ENCODE measurements at regions not wholly inside any gene's neighbourhood (a gene's known extent, or its start where the extent isn't known, plus 50 kb on each side); places are given as distances from the start of the nearest gene placed in this dataset.

DNA sequence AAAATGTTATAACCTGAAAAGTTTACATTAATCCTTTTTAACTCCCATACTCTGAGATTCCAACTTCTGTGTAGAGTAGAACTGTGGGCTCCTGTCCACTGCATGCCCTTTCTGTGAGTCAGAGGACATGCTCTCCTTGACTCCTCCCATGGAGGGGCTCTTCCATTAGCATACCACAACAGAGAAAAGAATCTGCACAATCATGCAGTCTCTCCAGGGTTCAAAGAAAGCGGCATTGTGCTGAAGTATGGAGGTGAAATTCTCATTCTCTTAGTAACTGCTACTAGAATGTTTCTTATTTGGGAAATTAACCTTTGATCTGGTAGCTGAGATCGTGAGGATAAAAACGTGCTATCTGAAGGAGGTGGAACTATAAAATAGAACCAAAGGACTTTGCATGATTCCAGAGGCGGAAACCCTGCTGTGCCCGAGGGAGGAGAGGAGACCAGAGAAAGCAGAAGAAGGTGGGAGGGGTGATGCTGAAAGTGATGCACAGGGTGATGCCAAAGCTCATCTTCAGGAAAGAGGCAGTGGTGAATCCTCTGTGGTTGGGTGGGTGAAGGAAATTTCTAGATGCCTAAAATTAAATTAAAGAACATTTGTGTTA, 202.2 kb upstream of the PCSK2 start:
- Histone ChIP-seq H3K9ac (ENCODE audit: low read depth in 1 of 3, low read length in 3 of 3) (no peak overlapping the region), H3K4me3 (ENCODE audit: low read length in 3 of 3) (no peak overlapping the region), H3K27me3 (ENCODE audit: control insufficient read depth in 3 of 3, insufficient read depth in 3 of 3, low read length in 3 of 3) (no peaks in the 10 kb centered on the region), H3K36me3 (ENCODE audit: control insufficient read depth in 3 of 3, insufficient read depth in 3 of 3, low read length in 3 of 3) (no peaks in the 10 kb centered on the region), H3K9me3 (ENCODE audit: control insufficient read depth in 3 of 3, low read length in 3 of 3) (no peaks in the 10 kb centered on the region), H3K27ac (ENCODE audit: low read depth, low read length) (no peak overlapping the region), H3K4me1 (ENCODE audit: control insufficient read depth in 3 of 3, insufficient read depth in 3 of 3, low read length in 3 of 3) (no peaks in the 10 kb centered on the region)

GRCh38 chr20:17026346-17026745, 200.5 kb upstream of the PCSK2 start:
- Histone ChIP-seq H3K27ac (ENCODE audit: low read depth, low read length) (no peak overlapping the region), H3K36me3 (ENCODE audit: control insufficient read depth in 3 of 3, insufficient read depth in 3 of 3, low read length in 3 of 3) (no peaks in the 10 kb centered on the region), H3K4me1 (ENCODE audit: control insufficient read depth in 3 of 3, insufficient read depth in 3 of 3, low read length in 3 of 3) (no peaks in the 10 kb centered on the region), H3K4me3 (ENCODE audit: low read length in 3 of 3) (no peak overlapping the region), H3K27me3 (ENCODE audit: control insufficient read depth in 3 of 3, insufficient read depth in 3 of 3, low read length in 3 of 3) (no peaks in the 10 kb centered on the region), H3K9ac (ENCODE audit: low read depth in 1 of 3, low read length in 3 of 3) (no peak overlapping the region), H3K9me3 (ENCODE audit: control insufficient read depth in 3 of 3, low read length in 3 of 3) (no peaks in the 10 kb centered on the region)

DNA sequence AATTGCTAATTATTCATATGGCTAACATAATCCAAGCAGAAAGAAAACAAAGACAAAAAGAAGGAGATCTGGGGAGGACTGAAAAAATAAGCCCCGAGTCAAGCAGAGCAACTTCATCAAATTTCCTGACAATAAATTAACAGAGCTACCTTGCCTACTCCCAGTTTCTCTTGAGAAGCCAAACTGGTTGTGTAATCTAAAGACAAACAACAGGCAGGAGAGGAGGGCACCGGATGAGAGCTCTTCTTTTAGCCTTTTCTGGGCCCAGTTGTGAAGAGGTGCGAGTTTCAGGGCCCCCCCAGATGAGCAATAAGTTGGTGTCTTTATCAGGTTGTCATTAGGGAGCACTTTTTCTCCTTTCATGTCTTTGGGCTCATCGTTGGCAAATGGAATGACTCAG, 197.1 kb upstream of the PCSK2 start:
- Histone ChIP-seq H3K27me3 (ENCODE audit: control insufficient read depth in 3 of 3, insufficient read depth in 3 of 3, low read length in 3 of 3) (no peaks in the 10 kb centered on the region), H3K9ac (ENCODE audit: low read depth in 1 of 3, low read length in 3 of 3) (no peak overlapping the region), H3K9me3 (ENCODE audit: control insufficient read depth in 3 of 3, low read length in 3 of 3) (no peaks in the 10 kb centered on the region), H3K4me1 (ENCODE audit: control insufficient read depth in 3 of 3, insufficient read depth in 3 of 3, low read length in 3 of 3) (no peaks in the 10 kb centered on the region), H3K4me3 (ENCODE audit: low read length in 3 of 3) (no peak overlapping the region), H3K27ac (ENCODE audit: low read depth, low read length) (no peak overlapping the region), H3K36me3 (ENCODE audit: control insufficient read depth in 3 of 3, insufficient read depth in 3 of 3, low read length in 3 of 3) (no peaks in the 10 kb centered on the region)

GRCh38 chr20:17036541-17036940, 190.3 kb upstream of the PCSK2 start:
- no peak overlapping the region for H3K9ac ChIP-seq (ENCODE audit: low read depth in 1 of 3, low read length in 3 of 3)
- H3K27ac ChIP-seq (ENCODE audit: low read depth, low read length), result no peak overlapping the region
- H3K4me3 ChIP-seq (ENCODE audit: low read length in 3 of 3), result no peak overlapping the region
- no peaks in the 10 kb centered on the region for H3K4me1 ChIP-seq (ENCODE audit: control insufficient read depth in 3 of 3, insufficient read depth in 3 of 3, low read length in 3 of 3)
- no peaks in the 10 kb centered on the region for H3K36me3 ChIP-seq (ENCODE audit: control insufficient read depth in 3 of 3, insufficient read depth in 3 of 3, low read length in 3 of 3)
- no peaks in the 10 kb centered on the region for H3K27me3 ChIP-seq (ENCODE audit: control insufficient read depth in 3 of 3, insufficient read depth in 3 of 3, low read length in 3 of 3)
- H3K9me3 ChIP-seq (ENCODE audit: control insufficient read depth in 3 of 3, low read length in 3 of 3), result no peaks in the 10 kb centered on the region

DNA sequence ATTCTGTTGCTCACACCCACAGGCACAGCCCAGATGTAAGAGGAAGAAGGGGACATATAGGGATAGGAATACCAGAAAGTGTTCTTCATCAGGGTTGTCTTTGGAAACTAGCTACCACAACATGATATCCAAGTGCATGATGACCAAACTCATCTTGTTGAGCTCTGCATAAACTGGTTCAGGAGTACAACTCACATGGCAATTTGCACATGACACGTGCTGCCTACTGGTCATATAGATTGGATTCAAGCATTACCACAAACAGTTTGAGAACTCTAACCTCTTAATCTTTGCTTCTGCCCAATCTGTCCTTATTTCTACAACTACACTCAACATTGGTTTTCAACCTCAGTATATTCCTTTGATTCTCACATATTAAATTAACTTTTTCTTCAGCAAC, 184.7 kb upstream of the PCSK2 start:
- Histone ChIP-seq H3K4me1 (ENCODE audit: control insufficient read depth in 3 of 3, insufficient read depth in 3 of 3, low read length in 3 of 3) (no peaks in the 10 kb centered on the region), H3K27me3 (ENCODE audit: control insufficient read depth in 3 of 3, insufficient read depth in 3 of 3, low read length in 3 of 3) (no peaks in the 10 kb centered on the region), H3K36me3 (ENCODE audit: control insufficient read depth in 3 of 3, insufficient read depth in 3 of 3, low read length in 3 of 3) (no peaks in the 10 kb centered on the region), H3K4me3 (ENCODE audit: low read length in 3 of 3) (no peak overlapping the region), H3K9me3 (ENCODE audit: control insufficient read depth in 3 of 3, low read length in 3 of 3) (no peaks in the 10 kb centered on the region), H3K27ac (ENCODE audit: low read depth, low read length) (no peak overlapping the region), H3K9ac (ENCODE audit: low read depth in 1 of 3, low read length in 3 of 3) (no peak overlapping the region)

- H3K36me3 ChIP-seq (ENCODE audit: control insufficient read depth in 3 of 3, insufficient read depth in 3 of 3, low read length in 3 of 3), result no peaks in the 10 kb centered on the region
- H3K4me1 ChIP-seq (ENCODE audit: control insufficient read depth in 3 of 3, insufficient read depth in 3 of 3, low read length in 3 of 3), result no peaks in the 10 kb centered on the region
- H3K9me3 ChIP-seq (ENCODE audit: control insufficient read depth in 3 of 3, low read length in 3 of 3), result no peaks in the 10 kb centered on the region
- H3K27ac ChIP-seq (ENCODE audit: low read depth, low read length), result no peak overlapping the region
- H3K9ac ChIP-seq (ENCODE audit: low read depth in 1 of 3, low read length in 3 of 3), result no peak overlapping the region
- no peak overlapping the region for H3K4me3 ChIP-seq (ENCODE audit: low read length in 3 of 3)
- H3K27me3 ChIP-seq (ENCODE audit: control insufficient read depth in 3 of 3, insufficient read depth in 3 of 3, low read length in 3 of 3), result no peaks in the 10 kb centered on the region
Measured at GRCh38 chr20:17043323-17043722, 183.5 kb upstream of the PCSK2 start.

GRCh38 chr20:17044891-17045290, 181.9 kb upstream of the PCSK2 start:
- Histone ChIP-seq H3K4me1 (ENCODE audit: control insufficient read depth in 3 of 3, insufficient read depth in 3 of 3, low read length in 3 of 3) (no peaks in the 10 kb centered on the region), H3K9ac (ENCODE audit: low read depth in 1 of 3, low read length in 3 of 3) (no peak overlapping the region), H3K4me3 (ENCODE audit: low read length in 3 of 3) (no peak overlapping the region), H3K27me3 (ENCODE audit: control insufficient read depth in 3 of 3, insufficient read depth in 3 of 3, low read length in 3 of 3) (no peaks in the 10 kb centered on the region), H3K36me3 (ENCODE audit: control insufficient read depth in 3 of 3, insufficient read depth in 3 of 3, low read length in 3 of 3) (no peaks in the 10 kb centered on the region), H3K27ac (ENCODE audit: low read depth, low read length) (no peak overlapping the region), H3K9me3 (ENCODE audit: control insufficient read depth in 3 of 3, low read length in 3 of 3) (peaks cover 0 to under 1% (median 0%) of the 10 kb centered on the region in 3 donors)

- Histone ChIP-seq H3K27ac (ENCODE audit: low read depth, low read length) (no peak overlapping the region), H3K9me3 (ENCODE audit: control insufficient read depth in 3 of 3, low read length in 3 of 3) (peaks cover 0 to 4% (median 2%) of the 10 kb centered on the region in 3 donors), H3K4me1 (ENCODE audit: control insufficient read depth in 3 of 3, insufficient read depth in 3 of 3, low read length in 3 of 3) (no peaks in the 10 kb centered on the region), H3K4me3 (ENCODE audit: low read length in 3 of 3) (no peak overlapping the region), H3K36me3 (ENCODE audit: control insufficient read depth in 3 of 3, insufficient read depth in 3 of 3, low read length in 3 of 3) (no peaks in the 10 kb centered on the region), H3K27me3 (ENCODE audit: control insufficient read depth in 3 of 3, insufficient read depth in 3 of 3, low read length in 3 of 3) (no peaks in the 10 kb centered on the region), H3K9ac (ENCODE audit: low read depth in 1 of 3, low read length in 3 of 3) (no peak overlapping the region)
Measured at GRCh38 chr20:17059465-17059864, 167.4 kb upstream of the PCSK2 start.

GRCh38 chr20:17061715-17062114, 165.1 kb upstream of the PCSK2 start:
- H3K4me1 ChIP-seq (ENCODE audit: control insufficient read depth in 3 of 3, insufficient read depth in 3 of 3, low read length in 3 of 3), result no peaks in the 10 kb centered on the region
- H3K9me3 ChIP-seq (ENCODE audit: control insufficient read depth in 3 of 3, low read length in 3 of 3), result peaks cover 0 to 4% (median 2%) of the 10 kb centered on the region in 3 donors
- no peaks in the 10 kb centered on the region for H3K36me3 ChIP-seq (ENCODE audit: control insufficient read depth in 3 of 3, insufficient read depth in 3 of 3, low read length in 3 of 3)
- no peak overlapping the region for H3K4me3 ChIP-seq (ENCODE audit: low read length in 3 of 3)
- no peak overlapping the region for H3K9ac ChIP-seq (ENCODE audit: low read depth in 1 of 3, low read length in 3 of 3)
- no peak overlapping the region for H3K27ac ChIP-seq (ENCODE audit: low read depth, low read length)
- H3K27me3 ChIP-seq (ENCODE audit: control insufficient read depth in 3 of 3, insufficient read depth in 3 of 3, low read length in 3 of 3), result no peaks in the 10 kb centered on the region

- no peak overlapping the region for H3K4me3 ChIP-seq (ENCODE audit: low read length in 3 of 3)
- H3K9ac ChIP-seq (ENCODE audit: low read depth in 1 of 3, low read length in 3 of 3), result no peak overlapping the region
- H3K36me3 ChIP-seq (ENCODE audit: control insufficient read depth in 3 of 3, insufficient read depth in 3 of 3, low read length in 3 of 3), result no peaks in the 10 kb centered on the region
- H3K4me1 ChIP-seq (ENCODE audit: control insufficient read depth in 3 of 3, insufficient read depth in 3 of 3, low read length in 3 of 3), result no peaks in the 10 kb centered on the region
- H3K27me3 ChIP-seq (ENCODE audit: control insufficient read depth in 3 of 3, insufficient read depth in 3 of 3, low read length in 3 of 3), result no peaks in the 10 kb centered on the region
- no peak overlapping the region for H3K27ac ChIP-seq (ENCODE audit: low read depth, low read length)
- H3K9me3 ChIP-seq (ENCODE audit: control insufficient read depth in 3 of 3, low read length in 3 of 3), result peaks cover 0 to 4% (median 2%) of the 10 kb centered on the region in 3 donors
Measured at GRCh38 chr20:17062712-17063111, 164.1 kb upstream of the PCSK2 start.

Data from skeletal muscle tissue (tissue), 3 donors.